ENCODE measurements at regions not wholly inside any gene's neighbourhood (a gene's known extent, or its start where the extent isn't known, plus 50 kb on each side); places are given as distances from the start of the nearest gene placed in this dataset.

DNA sequence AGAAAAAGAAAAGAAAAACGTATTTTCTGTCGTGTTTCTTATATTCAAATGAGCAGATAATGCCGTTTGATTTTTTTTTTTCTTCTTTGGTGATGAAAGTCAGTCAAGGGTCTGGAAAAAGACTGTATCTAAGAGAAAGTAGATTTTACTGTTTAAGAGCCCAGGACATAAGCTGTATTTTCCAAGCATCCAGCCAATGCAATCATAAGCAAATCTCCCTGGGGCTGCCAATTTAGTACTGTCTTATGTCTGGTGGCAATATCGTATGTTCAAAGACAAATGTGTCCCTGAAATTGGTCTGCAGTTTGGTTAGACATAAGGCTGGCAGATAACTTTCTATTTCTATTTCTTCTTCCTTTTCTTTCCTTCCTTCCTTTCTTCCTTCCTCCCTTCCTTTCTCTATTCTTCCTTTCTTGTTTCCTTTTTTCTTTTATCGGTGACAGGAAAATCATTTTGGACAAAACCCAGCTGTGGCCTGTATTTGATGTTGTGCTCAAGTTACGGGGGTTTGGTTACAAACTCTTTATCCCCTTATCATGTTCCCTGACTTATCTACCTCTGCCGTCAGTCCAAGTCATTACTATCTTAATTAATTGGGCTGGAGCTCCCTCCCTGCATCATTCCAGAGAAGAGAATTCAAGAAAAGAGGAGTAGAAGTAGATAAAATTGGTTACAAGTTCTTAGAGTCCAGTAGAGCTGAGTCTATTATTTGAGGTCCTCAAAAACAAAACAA lies 683.4 kb upstream of the FSHR start:
- TF ChIP-seq POLR2A (IDR thresholded peaks at IDR 0.05): no peak
- TF ChIP-seq, protein P1, sequence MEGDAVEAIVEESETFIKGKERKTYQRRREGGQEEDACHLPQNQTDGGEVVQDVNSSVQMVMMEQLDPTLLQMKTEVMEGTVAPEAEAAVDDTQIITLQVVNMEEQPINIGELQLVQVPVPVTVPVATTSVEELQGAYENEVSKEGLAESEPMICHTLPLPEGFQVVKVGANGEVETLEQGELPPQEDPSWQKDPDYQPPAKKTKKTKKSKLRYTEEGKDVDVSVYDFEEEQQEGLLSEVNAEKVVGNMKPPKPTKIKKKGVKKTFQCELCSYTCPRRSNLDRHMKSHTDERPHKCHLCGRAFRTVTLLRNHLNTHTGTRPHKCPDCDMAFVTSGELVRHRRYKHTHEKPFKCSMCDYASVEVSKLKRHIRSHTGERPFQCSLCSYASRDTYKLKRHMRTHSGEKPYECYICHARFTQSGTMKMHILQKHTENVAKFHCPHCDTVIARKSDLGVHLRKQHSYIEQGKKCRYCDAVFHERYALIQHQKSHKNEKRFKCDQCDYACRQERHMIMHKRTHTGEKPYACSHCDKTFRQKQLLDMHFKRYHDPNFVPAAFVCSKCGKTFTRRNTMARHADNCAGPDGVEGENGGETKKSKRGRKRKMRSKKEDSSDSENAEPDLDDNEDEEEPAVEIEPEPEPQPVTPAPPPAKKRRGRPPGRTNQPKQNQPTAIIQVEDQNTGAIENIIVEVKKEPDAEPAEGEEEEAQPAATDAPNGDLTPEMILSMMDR (IDR thresholded peaks at IDR 0.05): no peak
